ENCODE measurements at regions not wholly inside any gene's neighbourhood (a gene's known extent, or its start where the extent isn't known, plus 50 kb on each side); places are given as distances from the start of the nearest gene placed in this dataset.

- Histone ChIP-seq H3K27me3 (ENCODE audit: low read depth) (no peaks in the 10 kb centered on the region), H3K4me1 (no peaks in the 10 kb centered on the region), H3K27ac (no peak overlapping the region), H3K9me3 (no peaks in the 10 kb centered on the region), H3K4me3 (no peak overlapping the region), H3K36me3 (no peaks in the 10 kb centered on the region)
- TF ChIP-seq CTCF (IDR thresholded peaks at IDR 0.05): no peak
- DNase-seq: no peak
- no peak for ATAC-seq
- intact Hi-C loops (cut with DNase I): no loop called here
These were observed 148.6 kb upstream of the KCNJ3 start for GRCh38 chr2:154549869-154550268.

- H3K4me3 ChIP-seq: no peak overlapping the region
- intact Hi-C loops (cut with DNase I): no loop called here
- no peaks in the 10 kb centered on the region for H3K4me1 ChIP-seq
- ATAC-seq (no peak), DNase-seq (no peak)
- TF ChIP-seq CTCF (IDR thresholded peaks at IDR 0.05): no peak
- H3K27ac ChIP-seq: no peak overlapping the region
- H3K36me3 ChIP-seq: no peaks in the 10 kb centered on the region
- H3K9me3 ChIP-seq: no peaks in the 10 kb centered on the region
- no peaks in the 10 kb centered on the region for H3K27me3 ChIP-seq (ENCODE audit: low read depth)
These were observed 146.8 kb upstream of the KCNJ3 start for GRCh38 chr2:154551649-154552048.

- intact Hi-C loops (cut with DNase I): no loop called here
- H3K9me3 ChIP-seq: no peaks in the 10 kb centered on the region
- no peak for TF ChIP-seq CTCF (IDR thresholded peaks at IDR 0.05)
- H3K4me1 ChIP-seq: no peaks in the 10 kb centered on the region
- no peak overlapping the region for H3K27ac ChIP-seq
- H3K4me3 ChIP-seq: no peak overlapping the region
- H3K36me3 ChIP-seq: no peaks in the 10 kb centered on the region
- ATAC-seq (no peak), DNase-seq (no peak)
- no peaks in the 10 kb centered on the region for H3K27me3 ChIP-seq (ENCODE audit: low read depth)
These were observed 144.4 kb upstream of the KCNJ3 start for GRCh38 chr2:154554046-154554445.

GRCh38 chr2:154555710-154556109 is 142.8 kb upstream of the KCNJ3 start:
- ATAC-seq (no peak), DNase-seq (no peak)
- TF ChIP-seq CTCF (IDR thresholded peaks at IDR 0.05): no peak
- no peak overlapping the region for H3K27ac ChIP-seq
- H3K4me3 ChIP-seq: no peak overlapping the region
- no peaks in the 10 kb centered on the region for H3K27me3 ChIP-seq (ENCODE audit: low read depth)
- intact Hi-C loops (cut with DNase I): no loop called here
- no peaks in the 10 kb centered on the region for H3K9me3 ChIP-seq
- H3K36me3 ChIP-seq: no peaks in the 10 kb centered on the region
- no peaks in the 10 kb centered on the region for H3K4me1 ChIP-seq

GRCh38 chr2:154556146-154556545 is 142.3 kb upstream of the KCNJ3 start:
- Histone ChIP-seq H3K27ac (no peak overlapping the region), H3K27me3 (ENCODE audit: low read depth) (no peaks in the 10 kb centered on the region), H3K4me1 (no peaks in the 10 kb centered on the region), H3K9me3 (no peaks in the 10 kb centered on the region), H3K4me3 (no peak overlapping the region), H3K36me3 (no peaks in the 10 kb centered on the region)
- intact Hi-C loops (cut with DNase I): no loop called here
- DNase-seq: no peak
- TF ChIP-seq CTCF (IDR thresholded peaks at IDR 0.05): no peak
- ATAC-seq: peak in 1 of 2 donors; percentile 59

GRCh38 chr2:154556607-154557006 is 141.9 kb upstream of the KCNJ3 start:
- H3K9me3 ChIP-seq: no peaks in the 10 kb centered on the region
- no peak for TF ChIP-seq CTCF (IDR thresholded peaks at IDR 0.05)
- DNase-seq (no peak), ATAC-seq (no peak)
- intact Hi-C loops (cut with DNase I): no loop called here
- no peak overlapping the region for H3K27ac ChIP-seq
- no peaks in the 10 kb centered on the region for H3K4me1 ChIP-seq
- H3K36me3 ChIP-seq: no peaks in the 10 kb centered on the region
- no peak overlapping the region for H3K4me3 ChIP-seq
- no peaks in the 10 kb centered on the region for H3K27me3 ChIP-seq (ENCODE audit: low read depth)
